Activated T-cell treated with anti-CD3 and anti-CD28 coated beads, Interleukin-2, amount 50 U/mL, for 72 hours (primary cell): ENCODE measurements at regions not wholly inside any gene's neighbourhood (a gene's known extent, or its start where the extent isn't known, plus 50 kb on each side); places are given as distances from the start of the nearest gene placed in this dataset.
"Not testable (repeated sequence)": the region's sequence is repeated elsewhere in the genome, so short reads cannot be mapped to it uniquely, and the experiment has no call there.

Source experiments
- ATAC-seq, 2 donors: fragments of 150-1000 bp; cut with Tn5 transposase; replicated peaks in 1 of 2; 2 replicates each; pipeline ENCODE4 v1.10.0; 2021; ENCODE audit warnings: moderate library complexity in 2 of 2, mild to moderate bottlenecking in 1 of 2
- DNase-seq, 2 donors: peaks; one replicate each; pipeline ENCODE4 v3.0.0; 2021 to 2022; ENCODE audit warnings: mixed read lengths in 1 of 2
- H3K27ac Mint-ChIP-seq: one replicate; pipeline ENCODE4 v1.8.0; 2022; ENCODE audit warnings: mild to moderate bottlenecking, moderate library complexity, mixed read lengths
- H3K27me3 Mint-ChIP-seq: one replicate; pipeline ENCODE4 v1.8.0; 2022; ENCODE audit warnings: low read depth, mixed read lengths
- H3K36me3 Mint-ChIP-seq, 2 donors: one replicate each; pipeline ENCODE4 v1.8.0; 2022; ENCODE audit warnings: mixed read lengths in 2 of 2, mild to moderate bottlenecking in 1 of 2; ENCODE audit not compliant: insufficient read depth in 2 of 2
- H3K4me1 Mint-ChIP-seq: one replicate; pipeline ENCODE4 v1.8.0; 2022; ENCODE audit warnings: low read depth, mixed read lengths
- H3K4me3 Mint-ChIP-seq, 2 donors: one replicate each; pipeline ENCODE4 v1.8.0; 2022; ENCODE audit warnings: mild to moderate bottlenecking in 2 of 2, mixed read lengths in 2 of 2, moderate library complexity in 2 of 2
- H3K9me3 Mint-ChIP-seq, 2 donors: one replicate each; pipeline ENCODE4 v1.8.0; 2022; ENCODE audit warnings: mixed read lengths in 2 of 2

DNA sequence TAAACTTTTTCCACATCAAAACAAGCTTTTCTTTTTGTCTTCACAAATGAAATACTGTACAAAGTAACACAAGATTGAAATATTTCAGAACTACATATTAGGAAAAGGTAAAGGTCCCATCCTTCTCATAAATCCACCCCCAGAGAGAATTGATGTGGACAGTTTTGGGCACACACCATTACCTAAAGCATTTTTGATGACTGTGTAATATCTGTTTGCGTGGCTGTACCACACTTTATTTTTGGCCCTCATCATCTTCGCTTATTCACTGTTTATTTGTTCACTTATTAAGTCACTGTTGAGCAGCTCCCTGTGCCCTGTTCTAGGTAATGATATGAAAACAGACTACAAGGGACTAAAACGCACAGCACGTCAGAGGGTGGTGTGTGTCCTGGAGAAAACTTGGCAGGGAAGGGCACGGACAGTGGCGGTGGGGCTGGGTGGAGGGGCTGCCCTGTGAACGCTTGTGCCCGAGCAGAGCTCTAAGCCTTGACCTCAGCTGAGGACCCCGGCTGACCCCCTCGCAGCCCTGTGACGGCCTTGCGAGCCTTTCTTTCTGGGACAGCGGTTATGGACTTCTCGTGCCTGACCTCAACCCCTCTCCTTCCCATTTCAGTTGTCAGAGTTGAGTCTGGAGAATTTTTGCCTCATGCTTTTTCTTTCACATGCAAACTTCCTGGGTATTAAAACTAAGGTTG is 241.3 kb downstream of the EMX2 start:
- H3K27ac Mint-ChIP-seq = no peak overlapping the region
- DNase-seq (no peak), ATAC-seq (no peak)
- H3K27me3 Mint-ChIP-seq = peaks cover 14% of the 10 kb centered on the region
- H3K4me1 Mint-ChIP-seq = no peaks in the 10 kb centered on the region
- H3K4me3 Mint-ChIP-seq = no peak overlapping the region
- peaks cover 0 to 5% of the 10 kb centered on the region in 2 donors for H3K9me3 Mint-ChIP-seq
- H3K36me3 Mint-ChIP-seq = no peaks in the 10 kb centered on the region

DNA sequence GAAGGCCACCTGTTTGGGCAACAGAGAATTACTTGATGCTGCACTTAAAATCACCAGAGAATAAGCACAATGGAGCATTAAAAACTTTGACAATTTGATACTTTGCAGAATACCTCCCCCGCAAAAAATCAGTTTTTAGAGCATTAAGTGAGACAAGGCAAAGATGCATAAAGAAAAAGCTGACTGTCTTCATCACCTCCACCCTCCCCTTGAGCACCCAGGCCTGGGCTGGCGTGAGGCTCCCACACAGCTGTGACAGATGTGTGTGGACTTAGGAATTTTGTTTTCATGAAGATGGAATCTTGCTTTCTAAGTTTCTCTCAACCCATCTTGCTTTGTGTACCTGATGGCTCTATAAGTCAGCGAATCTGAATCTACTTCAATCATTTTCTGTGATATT is 242.2 kb downstream of the EMX2 start:
- H3K36me3 Mint-ChIP-seq = no peaks in the 10 kb centered on the region
- H3K4me3 Mint-ChIP-seq = no peak overlapping the region
- H3K27me3 Mint-ChIP-seq = peaks cover 12% of the 10 kb centered on the region
- H3K27ac Mint-ChIP-seq = no peak overlapping the region
- ATAC-seq = no peak
- H3K4me1 Mint-ChIP-seq = no peaks in the 10 kb centered on the region
- peaks cover 0 to 5% of the 10 kb centered on the region in 2 donors for H3K9me3 Mint-ChIP-seq
- DNase-seq = no peak

DNA sequence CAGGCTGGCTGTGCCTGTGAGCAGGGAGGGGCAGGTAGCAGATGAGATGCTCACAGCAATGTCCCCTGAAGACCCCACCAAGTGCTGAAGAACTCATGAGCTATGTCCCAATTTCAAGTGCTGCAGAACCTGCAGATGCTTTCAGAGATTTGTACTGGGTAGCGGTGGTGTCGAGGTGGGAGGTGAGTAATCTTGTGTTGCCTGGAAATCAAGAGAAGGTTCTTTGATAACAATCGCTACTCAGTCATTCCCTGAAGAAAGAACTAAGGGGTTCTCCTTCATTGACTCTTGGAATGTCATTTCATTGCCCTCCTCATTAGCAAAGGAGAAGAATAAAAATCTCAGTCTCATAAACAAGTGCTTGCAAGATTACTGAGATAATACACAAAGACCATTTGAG is 246.4 kb downstream of the EMX2 start:
- Mint-ChIP-seq H3K27me3 (no peaks in the 10 kb centered on the region), H3K4me1 (no peaks in the 10 kb centered on the region), H3K9me3 (no peaks in the 10 kb centered on the region), H3K4me3 (no peak overlapping the region), H3K36me3 (no peaks in the 10 kb centered on the region), H3K27ac (no peak overlapping the region)
- DNase-seq (no peak), ATAC-seq (no peak)

DNA sequence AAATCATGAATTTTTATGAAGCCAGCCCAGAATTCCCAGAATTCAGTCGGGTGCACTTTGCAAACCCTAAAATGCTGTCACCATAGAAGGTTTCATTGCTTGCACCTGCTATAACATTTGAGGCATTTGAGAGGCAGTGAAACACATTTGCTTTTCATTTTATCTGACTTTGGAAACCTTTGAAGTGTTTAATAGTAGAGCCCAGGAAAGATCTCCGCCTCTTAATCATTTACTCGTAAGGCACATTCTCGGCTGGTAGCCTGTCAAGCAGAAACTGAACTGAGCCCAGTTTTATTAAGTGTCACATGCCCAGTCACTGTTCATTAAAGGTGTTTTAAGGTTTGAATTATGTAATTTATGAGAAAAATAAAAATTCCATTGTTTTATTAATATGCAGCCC is 247.6 kb downstream of the EMX2 start:
- ATAC-seq (no peak), DNase-seq (no peak)
- Mint-ChIP-seq H3K27me3 (peaks cover 5% of the 10 kb centered on the region), H3K4me3 (no peak overlapping the region), H3K36me3 (no peaks in the 10 kb centered on the region), H3K27ac (no peak overlapping the region), H3K9me3 (no peaks in the 10 kb centered on the region), H3K4me1 (no peaks in the 10 kb centered on the region)

DNA sequence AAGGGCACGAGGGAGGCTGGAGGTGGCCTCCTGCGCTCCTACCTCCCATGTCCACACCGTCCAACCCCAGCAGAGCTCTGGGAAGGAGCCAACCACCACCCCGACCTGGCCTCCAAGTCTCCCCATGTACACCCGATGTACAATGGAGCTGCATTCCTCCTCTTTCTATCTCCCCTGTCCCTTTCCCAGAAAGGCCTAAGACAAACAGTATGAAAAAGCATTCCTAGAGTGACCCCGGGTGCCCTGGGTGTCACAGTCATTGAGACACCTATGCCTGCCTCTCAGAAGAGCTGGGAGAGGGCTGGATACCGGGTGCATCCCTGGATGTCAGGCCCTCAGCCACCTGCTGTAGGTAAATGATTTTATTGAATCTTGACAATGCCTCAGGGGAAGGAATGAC is 248.1 kb downstream of the EMX2 start:
- Mint-ChIP-seq H3K27ac (no peak overlapping the region), H3K27me3 (peaks cover 5% of the 10 kb centered on the region), H3K9me3 (no peaks in the 10 kb centered on the region), H3K4me1 (no peaks in the 10 kb centered on the region), H3K36me3 (no peaks in the 10 kb centered on the region), H3K4me3 (no peak overlapping the region)
- ATAC-seq (no peak), DNase-seq (no peak)

DNA sequence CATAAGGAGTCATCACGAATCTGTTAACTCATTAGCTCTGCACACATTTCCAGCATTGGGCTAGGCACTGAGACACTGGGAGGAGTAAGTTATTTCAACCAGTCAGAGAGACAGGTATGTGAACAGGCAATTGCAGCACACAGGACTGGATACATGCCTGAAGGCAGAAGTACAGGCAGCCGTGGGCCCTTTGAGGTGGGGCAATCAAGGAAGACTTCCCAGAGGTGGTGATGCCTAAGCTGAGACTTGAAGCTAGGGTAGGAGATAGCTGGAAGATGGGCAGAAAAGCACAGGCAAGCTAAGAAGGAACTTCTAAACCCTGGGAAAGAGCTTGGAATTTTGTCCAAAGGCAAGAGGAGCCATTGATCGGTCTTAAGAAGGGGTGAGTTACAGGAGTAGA is 249.7 kb downstream of the EMX2 start:
- Mint-ChIP-seq H3K27me3 (peaks cover 5% of the 10 kb centered on the region), H3K4me3 (no peak overlapping the region), H3K4me1 (no peaks in the 10 kb centered on the region), H3K9me3 (no peaks in the 10 kb centered on the region), H3K27ac (no peak overlapping the region), H3K36me3 (no peaks in the 10 kb centered on the region)
- no peak for ATAC-seq
- no peak for DNase-seq

DNA sequence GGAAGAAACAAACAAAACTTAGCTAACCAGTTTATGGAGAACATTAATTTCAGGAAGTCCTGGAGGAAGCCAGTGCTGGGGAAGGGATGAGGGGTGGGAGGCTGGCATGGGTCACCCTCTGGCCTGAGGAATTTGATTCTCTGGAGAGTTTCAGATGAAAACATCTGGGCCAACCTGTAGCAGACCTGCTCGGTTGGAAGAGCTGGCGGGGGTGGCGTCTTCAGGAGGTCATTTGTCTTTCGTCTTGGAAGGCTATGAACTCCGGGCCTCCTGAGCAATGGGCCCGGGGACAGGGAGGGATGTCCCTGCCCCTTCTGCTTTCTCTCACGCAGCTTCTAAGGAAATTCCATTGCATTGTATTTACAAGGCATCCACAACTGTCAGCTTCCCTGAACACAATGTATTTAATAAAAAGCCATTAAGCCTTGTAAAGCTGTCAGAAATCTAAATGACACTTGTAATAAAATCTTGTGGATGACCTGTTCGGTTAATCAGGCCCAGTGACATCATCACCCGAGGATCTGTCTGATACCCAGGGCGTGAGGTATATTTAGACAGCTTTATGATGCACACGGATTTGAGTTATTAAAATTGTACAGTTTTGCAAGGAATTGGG is 250.5 kb downstream of the RAB11FIP2 start:
- H3K9me3 Mint-ChIP-seq = no peaks in the 10 kb centered on the region
- H3K4me3 Mint-ChIP-seq = no peak overlapping the region
- no peaks in the 10 kb centered on the region for H3K36me3 Mint-ChIP-seq
- DNase-seq (no peak), ATAC-seq (no peak)
- H3K27ac Mint-ChIP-seq = no peak overlapping the region
- peaks cover 5% of the 10 kb centered on the region for H3K27me3 Mint-ChIP-seq
- H3K4me1 Mint-ChIP-seq = no peaks in the 10 kb centered on the region

DNA sequence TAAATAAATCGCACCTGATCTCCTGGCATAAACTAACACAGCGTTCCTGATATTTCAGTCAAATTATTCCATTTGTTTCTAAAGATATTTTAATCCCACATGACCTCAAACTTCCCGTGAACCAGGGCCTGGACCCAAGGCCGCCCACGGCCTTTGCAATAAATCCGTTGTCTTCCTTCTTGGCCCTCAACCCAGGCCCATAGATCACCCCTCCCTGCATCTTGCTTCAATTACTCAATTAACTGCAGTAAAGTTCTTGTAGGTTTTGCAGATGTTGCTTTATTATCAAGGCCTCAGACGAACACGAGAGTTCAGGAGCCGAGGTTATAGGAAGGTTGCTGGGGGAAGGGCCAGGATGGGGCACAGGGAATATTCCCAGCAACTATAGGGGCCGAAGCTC is 249.4 kb downstream of the RAB11FIP2 start:
- Mint-ChIP-seq H3K4me3 (no peak overlapping the region), H3K27ac (no peak overlapping the region), H3K27me3 (peaks cover 5% of the 10 kb centered on the region), H3K36me3 (no peaks in the 10 kb centered on the region), H3K4me1 (no peaks in the 10 kb centered on the region), H3K9me3 (peaks cover 0 to 1% of the 10 kb centered on the region in 2 donors)
- DNase-seq = no peak
- no peak for ATAC-seq

DNA sequence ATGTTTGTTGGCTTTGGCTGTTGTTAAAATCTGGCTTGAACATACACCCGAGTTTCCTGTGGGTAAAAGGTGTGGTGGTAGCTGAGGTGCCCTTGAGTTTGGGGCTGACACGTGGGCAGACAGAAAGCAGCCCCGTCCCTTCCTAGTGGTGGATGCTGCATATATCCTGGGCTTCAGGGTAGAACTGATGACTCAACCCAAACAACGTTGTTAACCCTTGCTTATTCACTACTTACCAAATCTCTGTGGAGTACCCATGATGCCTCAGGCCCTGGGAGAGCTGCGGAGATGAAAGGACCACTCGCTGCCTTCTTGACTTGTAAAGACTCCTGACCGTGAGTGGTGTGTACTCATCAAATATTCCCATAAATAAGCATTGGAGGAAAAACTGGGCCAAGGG is 245.1 kb downstream of the RAB11FIP2 start:
- H3K36me3 Mint-ChIP-seq = no peaks in the 10 kb centered on the region
- peaks cover 0 to 1% of the 10 kb centered on the region in 2 donors for H3K9me3 Mint-ChIP-seq
- ATAC-seq (no peak), DNase-seq (no peak)
- no peaks in the 10 kb centered on the region for H3K27me3 Mint-ChIP-seq
- H3K4me3 Mint-ChIP-seq = no peak overlapping the region
- no peaks in the 10 kb centered on the region for H3K4me1 Mint-ChIP-seq
- no peak overlapping the region for H3K27ac Mint-ChIP-seq

DNA sequence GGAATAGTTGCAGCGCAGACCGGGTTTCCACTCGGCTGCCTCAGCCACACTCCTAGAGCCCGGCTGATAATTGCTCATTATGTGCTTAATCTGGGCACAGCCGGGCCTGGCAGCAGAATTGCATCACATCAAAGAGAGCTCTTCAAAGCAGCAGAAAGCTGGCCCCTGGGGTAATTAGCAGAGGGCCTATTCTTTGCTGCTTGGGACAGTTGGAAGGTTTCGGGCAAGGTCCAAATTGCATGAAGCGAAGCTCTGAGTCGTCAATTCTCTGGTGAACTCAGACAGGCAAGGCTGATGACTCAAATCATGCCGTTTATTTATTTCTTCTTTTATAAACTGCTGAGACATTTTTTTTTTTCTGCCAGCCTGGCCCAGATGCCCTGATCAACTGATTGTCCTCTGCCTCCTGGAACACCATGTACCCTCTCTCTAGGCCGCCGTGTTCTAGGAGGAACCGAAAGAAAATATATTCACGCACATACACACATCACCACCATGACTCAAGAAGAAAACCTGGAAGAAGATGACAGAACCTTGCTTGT is 242.2 kb downstream of the RAB11FIP2 start:
- Mint-ChIP-seq H3K27me3 (peaks cover 6% of the 10 kb centered on the region), H3K36me3 (peaks cover 0 to 1% of the 10 kb centered on the region in 2 donors), H3K27ac (no peak overlapping the region), H3K4me1 (no peaks in the 10 kb centered on the region), H3K4me3 (no peak overlapping the region), H3K9me3 (peaks cover 0 to 2% of the 10 kb centered on the region in 2 donors)
- no peak for ATAC-seq
- no peak for DNase-seq

DNA sequence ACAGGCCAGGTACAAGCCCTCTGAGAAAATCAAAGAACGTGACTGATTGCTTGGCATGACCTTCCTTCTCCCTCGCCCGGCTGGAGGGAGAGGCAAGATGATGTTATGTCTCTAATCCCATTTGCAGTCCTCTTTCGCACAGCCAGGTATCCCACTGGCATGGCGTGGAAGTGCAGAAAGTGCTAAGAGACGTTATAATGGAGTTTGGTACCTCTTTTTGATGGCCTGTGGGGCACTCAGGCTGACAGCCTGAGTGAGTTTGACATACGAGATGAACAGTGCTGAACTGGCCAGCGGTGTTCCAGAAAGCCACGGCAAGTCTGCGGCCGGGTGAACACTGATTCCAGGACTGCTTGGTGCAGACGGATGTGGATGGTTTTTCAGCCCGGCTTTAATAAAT is 241.6 kb downstream of the RAB11FIP2 start:
- H3K27me3 Mint-ChIP-seq = peaks cover 6% of the 10 kb centered on the region
- no peaks in the 10 kb centered on the region for H3K4me1 Mint-ChIP-seq
- no peak overlapping the region for H3K4me3 Mint-ChIP-seq
- peaks cover 0 to 1% of the 10 kb centered on the region in 2 donors for H3K36me3 Mint-ChIP-seq
- ATAC-seq = no peak
- H3K9me3 Mint-ChIP-seq = peaks cover 0 to 3% of the 10 kb centered on the region in 2 donors
- no peak for DNase-seq
- no peak overlapping the region for H3K27ac Mint-ChIP-seq

DNA sequence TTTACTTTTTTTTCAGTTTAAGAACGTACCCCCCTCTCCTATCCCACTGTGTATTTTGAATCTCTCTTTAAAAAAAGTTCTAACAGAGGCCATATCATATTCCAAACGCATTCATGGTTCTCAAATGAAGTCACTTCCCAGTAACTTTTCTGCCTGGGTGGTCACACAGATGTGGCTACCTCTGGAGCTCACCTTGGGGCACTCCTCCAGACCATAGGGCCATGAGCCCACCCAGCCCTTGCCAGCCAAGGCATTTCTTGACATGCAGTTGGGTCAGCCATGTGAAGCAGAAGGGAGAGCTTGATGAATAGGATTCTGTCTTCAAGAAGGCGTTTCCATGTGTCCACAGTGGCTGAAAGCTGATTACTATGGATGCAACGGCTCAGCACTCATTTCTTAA is 239.3 kb downstream of the RAB11FIP2 start:
- H3K4me1 Mint-ChIP-seq = no peaks in the 10 kb centered on the region
- H3K27ac Mint-ChIP-seq = no peak overlapping the region
- peaks cover 0 to 3% of the 10 kb centered on the region in 2 donors for H3K36me3 Mint-ChIP-seq
- H3K27me3 Mint-ChIP-seq = peaks cover 6% of the 10 kb centered on the region
- no peak overlapping the region for H3K4me3 Mint-ChIP-seq
- ATAC-seq (no peak), DNase-seq (no peak)
- peaks cover 0 to 4% of the 10 kb centered on the region in 2 donors for H3K9me3 Mint-ChIP-seq

DNA sequence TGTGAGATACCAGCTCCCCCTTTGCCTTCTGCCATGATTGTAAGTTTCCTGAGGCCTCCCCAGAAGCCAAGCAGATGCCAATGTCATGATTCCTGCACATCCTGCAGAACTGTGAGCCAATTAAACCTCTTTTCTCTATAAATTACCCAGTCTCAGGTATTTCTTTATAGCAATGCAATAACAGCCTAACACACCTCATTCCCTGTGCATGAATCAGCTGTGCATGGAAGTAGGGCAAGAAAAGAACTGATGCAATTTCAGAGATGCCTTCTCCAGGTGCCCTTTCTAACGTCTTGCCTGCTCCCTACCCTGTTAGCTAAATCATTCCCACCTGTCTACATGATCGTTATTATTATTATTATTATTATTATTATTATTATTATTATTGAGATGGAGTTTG is 230.9 kb downstream of the RAB11FIP2 start:
- H3K27me3 Mint-ChIP-seq, H3K27ac Mint-ChIP-seq, H3K9me3 Mint-ChIP-seq, ATAC-seq, H3K36me3 Mint-ChIP-seq, DNase-seq, H3K4me3 Mint-ChIP-seq, H3K4me1 Mint-ChIP-seq: not testable (repeated sequence)

DNA sequence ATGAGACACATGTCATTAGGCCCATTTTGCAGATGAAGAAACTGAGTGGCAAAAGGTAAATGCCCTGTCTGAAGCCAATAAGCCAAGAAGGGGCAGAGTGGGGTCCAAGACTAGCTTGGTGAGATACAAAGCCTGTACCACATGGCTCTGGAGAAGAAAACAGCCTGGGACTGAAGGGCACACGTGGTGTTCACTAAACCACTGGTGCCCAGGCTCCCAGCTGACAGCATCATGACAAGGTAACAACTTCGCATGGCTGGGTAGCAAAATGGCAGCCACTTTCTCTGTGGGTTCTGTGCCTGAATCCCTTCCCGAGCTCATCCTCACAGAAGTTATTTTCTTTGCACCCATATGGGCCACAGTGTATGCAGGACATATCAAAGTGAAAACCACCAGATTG is 229.6 kb downstream of the RAB11FIP2 start:
- H3K27me3 Mint-ChIP-seq = peaks cover 6% of the 10 kb centered on the region
- ATAC-seq (no peak), DNase-seq (no peak)
- H3K36me3 Mint-ChIP-seq = no peaks in the 10 kb centered on the region
- peaks cover 0 to 3% of the 10 kb centered on the region in 2 donors for H3K9me3 Mint-ChIP-seq
- H3K4me3 Mint-ChIP-seq = no peak overlapping the region
- H3K27ac Mint-ChIP-seq = no peak overlapping the region
- no peaks in the 10 kb centered on the region for H3K4me1 Mint-ChIP-seq
